ENCODE measurements at regions not wholly inside any gene's neighbourhood (a gene's known extent, or its start where the extent isn't known, plus 50 kb on each side); places are given as distances from the start of the nearest gene placed in this dataset.

- DNase-seq (ENCODE audit: low read depth, low spot score) (no peak), FAIRE-seq (no peak), ATAC-seq (no peak)
- H3K4me3 ChIP-seq = no peak overlapping the region
- SMC1A ChIA-PET (ENCODE audit: uncharacterized antibody, unreplicated experiment) = interaction anchor here (1.1 to 1.4 kb wide), 2 partner anchors 7 to 10 kb away, joined by 3 read pairs; no protein-coding TSS in a partner anchor
- no peaks in the 10 kb centered on the region for H3K4me1 ChIP-seq (ENCODE audit: control insufficient read depth, insufficient read depth, low read length)
- POLR2A ChIA-PET = interaction anchor here (0.6 kb wide), 1 partner anchor 1720 kb away, joined by 3 read pairs; no protein-coding TSS in a partner anchor
- H3K4me2 ChIP-seq (ENCODE audit: control insufficient read depth, insufficient read depth) = no peak overlapping the region
- H3K27me3 ChIP-seq (replicated peaks in 1 of 2; ENCODE audit: control insufficient read depth in 2 of 2, insufficient read depth in 2 of 2, low read length in 1 of 2) = no peaks in the 10 kb centered on the region
- H3K36me3 ChIP-seq (ENCODE audit: control insufficient read depth in 2 of 2, insufficient read depth in 2 of 2, low read length in 1 of 2) = no peaks in the 10 kb centered on the region
- in situ Hi-C loops (cut with MboI) = no loop called here
- CTCF ChIA-PET = no interaction called here
- RAD21 ChIA-PET (ENCODE audit: unreplicated experiment) = no interaction called here
- intact Hi-C loops (cut with micrococcal nuclease; ENCODE audit: unreplicated experiment) = no loop called here
- H3K9me3 ChIP-seq (replicated peaks; ENCODE audit: control insufficient read depth, insufficient read depth, low read length) = no peaks in the 10 kb centered on the region
- BruUV-seq (replicated peaks) = no TSS peak
- TF ChIP-seq CREM (IDR thresholded peaks at IDR 0.05; ENCODE audit: low read depth) = no peak
- no peak for TF ChIP-seq NFIC (IDR thresholded peaks at IDR 0.05; ENCODE audit: low read depth, low read length)
- TF ChIP-seq ZNF274 (IDR thresholded peaks at IDR 0.05; ENCODE audit: insufficient read depth, insufficient read length) = no peak
- no peak for TF ChIP-seq MYB (IDR thresholded peaks at IDR 0.05; ENCODE audit: borderline replicate concordance, low read depth, low read length)
- TF ChIP-seq TCF12 (IDR thresholded peaks at IDR 0.05; ENCODE audit: low read depth, low read length) = no peak
- TF ChIP-seq CHD4 (IDR thresholded peaks at IDR 0.05) = no peak
- TF ChIP-seq BHLHE40 (IDR thresholded peaks at IDR 0.05; ENCODE audit: borderline replicate concordance in 1 of 2, low read depth in 2 of 2, low read length in 1 of 2) = no peak
- TF ChIP-seq MTA3 (IDR thresholded peaks at IDR 0.05; ENCODE audit: borderline replicate concordance, low read length) = no peak
- TF ChIP-seq PRDM15 (CRISPR knock-in tag; IDR thresholded peaks at IDR 0.05) = no peak
- no peak for TF ChIP-seq NR2C2 (IDR thresholded peaks at IDR 0.05; ENCODE audit: borderline replicate concordance, control insufficient read depth, insufficient read length, low read depth)
- no peak for TF ChIP-seq ZBTB33 (IDR thresholded peaks at IDR 0.05)
- no peak overlapping the region for H3K27ac ChIP-seq (ENCODE audit: control insufficient read depth, insufficient read depth)
- H3K79me2 ChIP-seq (ENCODE audit: control insufficient read depth, insufficient read depth, low read length) = no peaks in the 10 kb centered on the region
- no peaks in the 10 kb centered on the region for H4K20me1 ChIP-seq (ENCODE audit: control insufficient read depth, insufficient read depth)
- H2AFZ ChIP-seq (ENCODE audit: control insufficient read depth, low read depth, low read length) = no peak overlapping the region
- no peak overlapping the region for H3K9ac ChIP-seq (ENCODE audit: control insufficient read depth, insufficient read depth, low read length)
These were observed 548.8 kb upstream of the SLC39A10 start for GRCh38 chr2:195108182-195108581.

Data from GM12878 (cell line).